K562 (cell line): ENCODE measurements at regions not wholly inside any gene's neighbourhood (a gene's known extent, or its start where the extent isn't known, plus 50 kb on each side); places are given as distances from the start of the nearest gene placed in this dataset.

ENCODE experiments used
- CHD7 ChIP-seq: fragments of 200-600 bp; sonication (generic); IDR thresholded peaks from one replicate; pipeline ENCODE4 v1.6.1; 2012; ENCODE audit warnings: mild to moderate bottlenecking, low read depth, low read length, inconsistent platforms
- E2F3 ChIP-seq: fragments of 250-450 bp; sonication (Bioruptor Pico); IDR thresholded peaks from 2 replicates; pipeline ENCODE4 v1.4.0; 2020; ENCODE audit warnings: mild to moderate bottlenecking
- FOXO4 ChIP-seq: fragments of 450-650 bp; formaldehyde crosslinking; IDR thresholded peaks from 2 replicates; pipeline ENCODE4 v1.4.0; 2020; ENCODE audit warnings: mild to moderate bottlenecking, moderate library complexity
- SAFB ChIP-seq: fragments of 200-400 bp; formaldehyde crosslinking; IDR thresholded peaks from 2 replicates; pipeline ENCODE4 v1.6.1; 2017; ENCODE audit warnings: low read depth, low read length, borderline replicate concordance
- TRIM28 ChIP-seq: fragments of 450-650 bp; IDR thresholded peaks from 2 replicates; pipeline ENCODE4 v1.6.1; 2017

GRCh38 chr2:21412944-21413443 lies 289.2 kb downstream of the TDRD15 start (continued):
- TF ChIP-seq CHD7: no peak
- no peak for TF ChIP-seq TRIM28
- no peak for TF ChIP-seq FOXO4 (CRISPR knock-in tag)
- no peak for TF ChIP-seq SAFB
- TF ChIP-seq E2F3 (CRISPR knock-in tag): no peak
- TF ChIP-seq, all 486 proteins: peak for 0
